Upper lobe of left lung (tissue), 4 donors: ENCODE measurements at regions not wholly inside any gene's neighbourhood (a gene's known extent, or its start where the extent isn't known, plus 50 kb on each side); places are given as distances from the start of the nearest gene placed in this dataset.

Source experiments
- POLR2AphosphoS5 ChIP-seq, 2 donors: sonication (generic); formaldehyde crosslinking; IDR thresholded peaks; one replicate each; pipeline ENCODE4 v1.5.1; 2017; ENCODE audit warnings: antibody characterized with exemption in 2 of 2
- TF ChIP-seq, protein P1 (sequence below), 6 experiments: fragments of 450-650 bp in 4 of 6; fragments of 200-600 bp in 2 of 6; sonication (generic) in 2 of 6; IDR thresholded peaks; one replicate each; pipeline ENCODE4 v1.5.1; 2016 to 2019; ENCODE audit warnings: antibody characterized with exemption in 6 of 6

GRCh38 chr5:98158440-98158839, 615.0 kb upstream of the RGMB start:
- TF ChIP-seq POLR2AphosphoS5 (IDR thresholded peaks at IDR 0.05): no peak
- TF ChIP-seq, protein P1, sequence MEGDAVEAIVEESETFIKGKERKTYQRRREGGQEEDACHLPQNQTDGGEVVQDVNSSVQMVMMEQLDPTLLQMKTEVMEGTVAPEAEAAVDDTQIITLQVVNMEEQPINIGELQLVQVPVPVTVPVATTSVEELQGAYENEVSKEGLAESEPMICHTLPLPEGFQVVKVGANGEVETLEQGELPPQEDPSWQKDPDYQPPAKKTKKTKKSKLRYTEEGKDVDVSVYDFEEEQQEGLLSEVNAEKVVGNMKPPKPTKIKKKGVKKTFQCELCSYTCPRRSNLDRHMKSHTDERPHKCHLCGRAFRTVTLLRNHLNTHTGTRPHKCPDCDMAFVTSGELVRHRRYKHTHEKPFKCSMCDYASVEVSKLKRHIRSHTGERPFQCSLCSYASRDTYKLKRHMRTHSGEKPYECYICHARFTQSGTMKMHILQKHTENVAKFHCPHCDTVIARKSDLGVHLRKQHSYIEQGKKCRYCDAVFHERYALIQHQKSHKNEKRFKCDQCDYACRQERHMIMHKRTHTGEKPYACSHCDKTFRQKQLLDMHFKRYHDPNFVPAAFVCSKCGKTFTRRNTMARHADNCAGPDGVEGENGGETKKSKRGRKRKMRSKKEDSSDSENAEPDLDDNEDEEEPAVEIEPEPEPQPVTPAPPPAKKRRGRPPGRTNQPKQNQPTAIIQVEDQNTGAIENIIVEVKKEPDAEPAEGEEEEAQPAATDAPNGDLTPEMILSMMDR (IDR thresholded peaks at IDR 0.05): no peak
